Upper lobe of right lung (tissue), 1 donor: ENCODE measurements at regions not wholly inside any gene's neighbourhood (a gene's known extent, or its start where the extent isn't known, plus 50 kb on each side); places are given as distances from the start of the nearest gene placed in this dataset.

ENCODE experiments used
- ATAC-seq: fragments of 200-7000 bp; cut with Tn5 transposase; one replicate; pipeline ENCODE4 v1.9.1; 2020; ENCODE audit warnings: mild to moderate bottlenecking, moderate library complexity
- DNase-seq: peaks from one replicate; pipeline ENCODE4 v3.0.0-alpha.2; 2020
- H3K27ac ChIP-seq: fragments of 200-600 bp; one replicate; pipeline ENCODE4 v1.8.0; 2022
- H3K27me3 ChIP-seq: fragments of 200-600 bp; one replicate; pipeline ENCODE4 v1.8.0; 2022; ENCODE audit warnings: mild to moderate bottlenecking
- H3K36me3 ChIP-seq: fragments of 200-600 bp; one replicate; pipeline ENCODE4 v1.8.0; 2022
- H3K4me1 ChIP-seq: fragments of 200-600 bp; one replicate; pipeline ENCODE4 v1.8.0; 2022
- H3K4me3 ChIP-seq: fragments of 200-600 bp; one replicate; pipeline ENCODE4 v1.8.0; 2022; ENCODE audit warnings: mild to moderate bottlenecking
- H3K9me3 ChIP-seq: fragments of 200-600 bp; one replicate; pipeline ENCODE4 v1.8.0; 2022
- intact Hi-C: fragments of 100-400 bp; cut with DNase I; formaldehyde crosslinking; loops from one replicate; pipeline ENCODE4 v1.11.0; 2022
- TF ChIP-seq, protein P1 (sequence below): fragments of 200-600 bp; IDR thresholded peaks from one replicate; pipeline ENCODE4 v1.8.0; 2022; ENCODE audit warnings: antibody characterized with exemption
- donor health status: DM: no; HTN: yes; CAD: no; lungs with severe emphysema.

DNA sequence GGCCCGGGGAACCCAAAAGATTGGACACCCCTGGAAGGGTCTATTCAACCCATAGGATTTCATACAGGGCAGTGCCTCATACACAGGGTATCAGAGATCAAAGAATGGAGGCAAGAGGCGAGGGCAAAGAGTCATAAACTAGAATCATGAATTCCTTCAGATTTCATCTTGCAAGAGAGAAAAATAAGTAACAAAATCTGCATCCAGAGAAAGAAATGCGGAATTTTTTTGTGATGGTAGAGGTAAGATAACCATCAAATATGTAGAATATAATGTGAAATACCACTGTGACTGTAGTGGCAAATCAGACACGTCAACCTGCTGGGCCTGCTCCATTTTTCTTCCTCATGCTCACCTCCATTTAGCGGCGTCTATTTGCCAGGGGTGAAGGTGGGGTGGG is 143.6 kb downstream of the SNX18 start:
- no peak for DNase-seq
- H3K36me3 ChIP-seq = no peaks in the 10 kb centered on the region
- intact Hi-C loops = no loop called here
- TF ChIP-seq, protein P1, sequence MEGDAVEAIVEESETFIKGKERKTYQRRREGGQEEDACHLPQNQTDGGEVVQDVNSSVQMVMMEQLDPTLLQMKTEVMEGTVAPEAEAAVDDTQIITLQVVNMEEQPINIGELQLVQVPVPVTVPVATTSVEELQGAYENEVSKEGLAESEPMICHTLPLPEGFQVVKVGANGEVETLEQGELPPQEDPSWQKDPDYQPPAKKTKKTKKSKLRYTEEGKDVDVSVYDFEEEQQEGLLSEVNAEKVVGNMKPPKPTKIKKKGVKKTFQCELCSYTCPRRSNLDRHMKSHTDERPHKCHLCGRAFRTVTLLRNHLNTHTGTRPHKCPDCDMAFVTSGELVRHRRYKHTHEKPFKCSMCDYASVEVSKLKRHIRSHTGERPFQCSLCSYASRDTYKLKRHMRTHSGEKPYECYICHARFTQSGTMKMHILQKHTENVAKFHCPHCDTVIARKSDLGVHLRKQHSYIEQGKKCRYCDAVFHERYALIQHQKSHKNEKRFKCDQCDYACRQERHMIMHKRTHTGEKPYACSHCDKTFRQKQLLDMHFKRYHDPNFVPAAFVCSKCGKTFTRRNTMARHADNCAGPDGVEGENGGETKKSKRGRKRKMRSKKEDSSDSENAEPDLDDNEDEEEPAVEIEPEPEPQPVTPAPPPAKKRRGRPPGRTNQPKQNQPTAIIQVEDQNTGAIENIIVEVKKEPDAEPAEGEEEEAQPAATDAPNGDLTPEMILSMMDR = no peak
- no peak for ATAC-seq
- H3K27me3 ChIP-seq = no peaks in the 10 kb centered on the region
- H3K4me1 ChIP-seq = peaks cover 8% of the 10 kb centered on the region
- H3K27ac ChIP-seq = no peak overlapping the region
- no peaks in the 10 kb centered on the region for H3K9me3 ChIP-seq
- no peak overlapping the region for H3K4me3 ChIP-seq

DNA sequence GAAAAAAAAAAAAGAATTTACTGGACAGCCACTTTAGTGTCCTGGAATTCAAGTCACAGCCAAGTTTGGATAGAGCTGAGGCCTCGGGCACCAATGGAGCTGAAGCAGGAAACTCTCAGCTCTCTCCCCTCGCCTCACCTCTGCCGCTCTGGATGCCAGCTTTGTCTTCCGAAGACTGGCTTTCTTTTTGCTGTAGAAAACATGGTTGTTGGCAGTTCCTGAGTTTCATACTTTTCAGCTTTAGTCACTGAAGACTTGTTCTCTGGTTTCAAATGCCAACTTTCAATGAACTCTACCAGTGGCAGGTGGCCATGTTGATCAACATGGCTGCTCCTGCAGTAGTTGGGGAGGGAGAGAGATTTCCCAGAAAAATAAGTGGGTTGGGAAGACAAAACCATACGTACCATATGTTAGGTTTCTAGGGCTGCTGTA is 142.2 kb downstream of the SNX18 start:
- TF ChIP-seq, protein P1 = no peak
- DNase-seq = no peak
- intact Hi-C loops = no loop called here
- Histone ChIP-seq H3K27me3 (no peaks in the 10 kb centered on the region), H3K27ac (no peak overlapping the region), H3K4me3 (no peak overlapping the region), H3K4me1 (peaks cover 8% of the 10 kb centered on the region), H3K9me3 (no peaks in the 10 kb centered on the region), H3K36me3 (no peaks in the 10 kb centered on the region)
- ATAC-seq = peak; percentile 83

DNA sequence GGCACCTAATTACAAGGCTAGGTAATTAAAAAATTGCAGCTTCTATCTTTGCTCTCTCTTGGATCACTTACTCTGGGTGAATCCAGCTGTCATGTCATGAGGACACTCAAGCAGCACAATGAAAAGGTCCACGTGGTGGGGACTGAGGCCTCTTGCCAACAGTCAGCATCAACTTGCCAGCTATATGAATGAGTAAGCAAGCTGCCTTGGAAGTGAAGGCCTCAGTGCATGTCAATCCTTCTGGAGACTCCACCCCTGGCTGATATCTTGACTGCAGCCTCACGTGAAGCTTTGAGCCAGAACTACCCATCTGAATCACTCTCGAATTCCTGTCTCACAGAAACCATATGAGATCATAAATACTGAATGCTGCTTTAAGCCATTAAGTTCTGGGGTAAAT is 140.5 kb downstream of the SNX18 start:
- intact Hi-C loops = no loop called here
- Histone ChIP-seq H3K27me3 (no peaks in the 10 kb centered on the region), H3K9me3 (no peaks in the 10 kb centered on the region), H3K4me1 (peaks cover 6% of the 10 kb centered on the region), H3K4me3 (no peak overlapping the region), H3K36me3 (no peaks in the 10 kb centered on the region), H3K27ac (no peak overlapping the region)
- TF ChIP-seq, protein P1 = no peak
- no peak for ATAC-seq
- DNase-seq = no peak

DNA sequence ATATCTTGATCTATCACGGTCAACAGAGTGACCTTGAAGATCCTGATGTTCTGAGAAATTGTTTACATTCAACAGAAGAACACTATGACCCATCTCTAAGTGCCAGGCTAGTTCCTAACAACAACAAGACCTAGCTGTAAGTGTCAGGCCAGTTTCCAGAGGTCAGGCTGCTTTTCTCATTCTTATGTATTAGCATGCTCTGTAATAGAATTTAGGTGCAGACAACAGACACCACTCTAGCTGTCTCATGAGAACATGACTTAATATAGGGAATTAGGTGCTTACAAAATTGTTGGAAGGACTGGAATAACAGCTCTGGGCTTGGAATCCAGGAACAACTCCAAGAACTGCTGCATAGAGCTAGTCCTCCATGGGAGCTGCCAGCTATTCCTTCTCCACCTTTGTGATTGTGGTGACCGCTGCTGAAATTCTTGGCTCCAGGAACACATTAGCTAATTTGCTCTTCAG is 138.7 kb downstream of the SNX18 start:
- no peaks in the 10 kb centered on the region for H3K9me3 ChIP-seq
- ATAC-seq (peak; percentile 31), DNase-seq (no peak)
- H3K36me3 ChIP-seq = no peaks in the 10 kb centered on the region
- no peaks in the 10 kb centered on the region for H3K27me3 ChIP-seq
- no peak overlapping the region for H3K27ac ChIP-seq
- H3K4me3 ChIP-seq = no peak overlapping the region
- TF ChIP-seq, protein P1 = no peak
- intact Hi-C loops = no loop called here
- peaks cover 14% of the 10 kb centered on the region for H3K4me1 ChIP-seq

DNA sequence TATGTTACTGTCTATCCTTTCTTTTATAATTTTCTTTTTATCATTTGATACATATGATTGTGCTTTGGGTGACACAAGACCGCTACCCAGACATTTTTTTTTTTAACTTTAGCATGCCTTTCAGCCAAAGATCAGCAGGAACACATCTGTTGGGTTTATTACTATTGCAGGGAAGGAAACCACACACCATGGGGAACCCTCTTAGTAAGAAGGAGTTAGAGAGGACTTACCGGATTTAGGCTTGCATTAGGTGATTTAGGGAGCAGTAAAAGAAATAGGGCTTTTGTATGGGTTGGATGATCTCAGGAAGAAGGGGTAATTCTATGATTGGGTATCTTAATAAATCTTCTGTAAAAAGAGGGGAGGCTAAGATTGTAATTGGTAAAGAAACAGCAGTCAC is 138.2 kb downstream of the SNX18 start:
- H3K27me3 ChIP-seq = no peaks in the 10 kb centered on the region
- DNase-seq (no peak), ATAC-seq (no peak)
- H3K4me1 ChIP-seq = peaks cover 17% of the 10 kb centered on the region
- H3K36me3 ChIP-seq = no peaks in the 10 kb centered on the region
- no peaks in the 10 kb centered on the region for H3K9me3 ChIP-seq
- intact Hi-C loops = no loop called here
- H3K27ac ChIP-seq = no peak overlapping the region
- TF ChIP-seq, protein P1 = no peak
- no peak overlapping the region for H3K4me3 ChIP-seq

DNA sequence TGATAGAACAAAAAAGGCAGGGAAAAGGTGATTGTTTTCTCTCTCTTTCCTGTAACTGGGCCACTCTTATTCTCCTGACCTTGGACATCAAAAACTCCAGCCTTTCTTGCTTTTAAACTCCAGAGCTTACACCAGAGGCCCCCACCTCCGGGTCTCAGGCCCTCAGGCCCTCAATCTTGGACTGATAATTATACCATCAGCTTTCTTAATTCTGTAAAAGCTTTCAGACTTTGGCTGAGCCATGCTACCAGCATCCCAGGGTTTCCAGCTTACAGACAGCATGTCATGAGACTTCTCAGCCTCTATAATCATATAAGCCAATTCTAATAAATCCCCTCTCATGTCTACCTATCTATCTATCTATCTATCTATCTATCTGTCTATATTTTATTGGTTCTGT is 137.7 kb downstream of the SNX18 start:
- H3K27me3 ChIP-seq = no peaks in the 10 kb centered on the region
- no peaks in the 10 kb centered on the region for H3K9me3 ChIP-seq
- no peak for DNase-seq
- peaks cover 17% of the 10 kb centered on the region for H3K4me1 ChIP-seq
- no peaks in the 10 kb centered on the region for H3K36me3 ChIP-seq
- no peak overlapping the region for H3K4me3 ChIP-seq
- H3K27ac ChIP-seq = no peak overlapping the region
- TF ChIP-seq, protein P1 = no peak
- ATAC-seq = no peak
- intact Hi-C loops = no loop called here
